ENCODE measurements at regions not wholly inside any gene's neighbourhood (a gene's known extent, or its start where the extent isn't known, plus 50 kb on each side); places are given as distances from the start of the nearest gene placed in this dataset.

- TF ChIP-seq CTCF (IDR thresholded peaks at IDR 0.05; ENCODE audit: low read depth, low read length) = no peak
- no peak overlapping the region for H3K4me3 ChIP-seq (ENCODE audit: low read depth, low read length)
- H3K27ac ChIP-seq = no peak overlapping the region
- no peaks in the 10 kb centered on the region for H3K36me3 ChIP-seq
- no peaks in the 10 kb centered on the region for H3K27me3 ChIP-seq (ENCODE audit: insufficient read depth, low read depth, severe bottlenecking)
- no peaks in the 10 kb centered on the region for H3K9me3 ChIP-seq (ENCODE audit: severe bottlenecking)
- no peak for DNase-seq
Measured at GRCh38 chr15:79526376-79526775, 94.2 kb downstream of the MINAR1 start.

DNA sequence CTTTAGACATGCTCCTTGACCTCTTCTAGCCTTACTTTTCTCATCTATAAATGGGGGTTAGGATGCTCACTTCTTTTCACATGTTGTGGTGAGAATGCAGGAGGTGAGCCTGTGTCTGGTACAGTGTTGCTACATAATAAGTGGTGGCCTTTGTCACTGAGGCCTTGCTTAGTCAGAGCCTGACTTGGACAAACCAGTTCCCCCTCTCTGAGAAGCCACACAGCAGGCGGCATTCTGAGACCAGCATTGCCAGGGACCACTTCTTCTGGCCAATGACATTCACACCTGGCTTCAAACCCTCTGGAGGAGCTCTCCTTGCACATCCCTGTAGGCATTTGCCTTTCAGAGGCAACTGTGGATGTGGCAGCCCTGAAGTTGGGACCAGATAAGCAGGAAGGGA lies 95.7 kb downstream of the MINAR1 start:
- no peaks in the 10 kb centered on the region for H3K27me3 ChIP-seq (ENCODE audit: insufficient read depth, low read depth, severe bottlenecking)
- H3K36me3 ChIP-seq = no peaks in the 10 kb centered on the region
- no peak overlapping the region for H3K27ac ChIP-seq
- TF ChIP-seq CTCF (IDR thresholded peaks at IDR 0.05; ENCODE audit: low read depth, low read length) = no peak
- no peak overlapping the region for H3K4me3 ChIP-seq (ENCODE audit: low read depth, low read length)
- DNase-seq = no peak
- no peaks in the 10 kb centered on the region for H3K9me3 ChIP-seq (ENCODE audit: severe bottlenecking)

- H3K27ac ChIP-seq = no peak overlapping the region
- TF ChIP-seq CTCF (IDR thresholded peaks at IDR 0.05; ENCODE audit: low read depth, low read length) = no peak
- H3K36me3 ChIP-seq = no peaks in the 10 kb centered on the region
- no peaks in the 10 kb centered on the region for H3K9me3 ChIP-seq (ENCODE audit: severe bottlenecking)
- H3K27me3 ChIP-seq (ENCODE audit: insufficient read depth, low read depth, severe bottlenecking) = no peaks in the 10 kb centered on the region
- no peak overlapping the region for H3K4me3 ChIP-seq (ENCODE audit: low read depth, low read length)
- peak; percentile 33 for DNase-seq
Measured at GRCh38 chr15:79529157-79529785, 97.1 kb downstream of the MINAR1 start.

GRCh38 chr15:79535536-79535935 lies 103.4 kb downstream of the MINAR1 start:
- H3K4me3 ChIP-seq (ENCODE audit: low read depth, low read length) = no peak overlapping the region
- no peaks in the 10 kb centered on the region for H3K36me3 ChIP-seq
- no peak for DNase-seq
- H3K27ac ChIP-seq = no peak overlapping the region
- no peaks in the 10 kb centered on the region for H3K27me3 ChIP-seq (ENCODE audit: insufficient read depth, low read depth, severe bottlenecking)
- no peaks in the 10 kb centered on the region for H3K9me3 ChIP-seq (ENCODE audit: severe bottlenecking)
- no peak for TF ChIP-seq CTCF (IDR thresholded peaks at IDR 0.05; ENCODE audit: low read depth, low read length)

GRCh38 chr15:79538527-79538926 lies 106.4 kb downstream of the MINAR1 start:
- H3K4me3 ChIP-seq (ENCODE audit: low read depth, low read length) = no peak overlapping the region

More at GRCh38 chr15:79538527-79538926, 106.4 kb downstream of the MINAR1 start:
- TF ChIP-seq CTCF (IDR thresholded peaks at IDR 0.05; ENCODE audit: low read depth, low read length) = no peak
- Histone ChIP-seq H3K36me3 (no peaks in the 10 kb centered on the region), H3K27me3 (ENCODE audit: insufficient read depth, low read depth, severe bottlenecking) (no peaks in the 10 kb centered on the region), H3K27ac (no peak overlapping the region), H3K9me3 (ENCODE audit: severe bottlenecking) (no peaks in the 10 kb centered on the region)
- no peak for DNase-seq

Measured in WERI-Rb-1 (cell line).